Endothelial cell of umbilical vein (primary cell): ENCODE measurements at regions not wholly inside any gene's neighbourhood (a gene's known extent, or its start where the extent isn't known, plus 50 kb on each side); places are given as distances from the start of the nearest gene placed in this dataset.
"Not testable (repeated sequence)": the region's sequence is repeated elsewhere in the genome, so short reads cannot be mapped to it uniquely, and the experiment has no call there.

ENCODE experiments used
- CTCF ChIP-seq, 2 donors: IDR thresholded peaks; 1 replicate in 1 of 2; 2 replicates in 1 of 2; pipeline ENCODE4 v1.5.1; 2011; ENCODE audit warnings: low read length in 2 of 2, mild to moderate bottlenecking in 2 of 2, moderate library complexity in 2 of 2, control low read depth in 1 of 2, inconsistent platforms in 1 of 2, low read depth in 1 of 2; ENCODE audit not compliant: insufficient read depth in 1 of 2; ENCODE audit errors: extremely low read depth in 1 of 2
- EZH2 ChIP-seq: IDR thresholded peaks from 2 replicates; pipeline ENCODE4 v1.6.1; 2012; ENCODE audit warnings: borderline replicate concordance, low read depth, mild to moderate bottlenecking, moderate library complexity, low read length, inconsistent platforms; ENCODE audit not compliant: severe bottlenecking
- GATA2 ChIP-seq: IDR thresholded peaks from 2 replicates; pipeline ENCODE4 v1.7.0; 2011; ENCODE audit warnings: low read depth, mild to moderate bottlenecking, moderate library complexity, mixed read lengths, low read length; ENCODE audit not compliant: insufficient read length, insufficient read depth
- JUN ChIP-seq: IDR thresholded peaks from 2 replicates; pipeline ENCODE4 v1.6.1; 2011; ENCODE audit warnings: borderline replicate concordance, low read depth; ENCODE audit not compliant: insufficient read length, insufficient read depth
- MAX ChIP-seq: IDR thresholded peaks from 2 replicates; pipeline ENCODE4 v1.6.1; 2011; ENCODE audit not compliant: insufficient read depth, insufficient read length
- MYC ChIP-seq: IDR thresholded peaks from one replicate; pipeline ENCODE4 v1.6.1; 2011; ENCODE audit warnings: mild to moderate bottlenecking, low read depth, low read length
- POLR2A ChIP-seq: IDR thresholded peaks from 2 replicates; pipeline ENCODE4 v1.6.1; 2012; ENCODE audit warnings: low read depth, mild to moderate bottlenecking, control low read depth, low read length
- POLR2AphosphoS5 ChIP-seq: IDR thresholded peaks from 2 replicates; pipeline ENCODE4 v1.6.1; 2012; ENCODE audit warnings: low read depth, mild to moderate bottlenecking, control low read depth, low read length, moderate library complexity; ENCODE audit not compliant: insufficient read depth

- not testable (repeated sequence) for TF ChIP-seq POLR2AphosphoS5; CTCF (IDR thresholded peaks at IDR 0.05; ENCODE audit: extremely low read depth in 1 of 2, insufficient read depth in 1 of 2, low read depth in 1 of 2, low read length in 2 of 2); EZH2; POLR2A; JUN; MYC; MAX; GATA2
Measured at GRCh38 chr15:30222798-30223591, 88.1 kb downstream of the GOLGA8T start.
